CD4-positive, CD25-positive, alpha-beta regulatory T cell (primary cell): ENCODE measurements at regions not wholly inside any gene's neighbourhood (a gene's known extent, or its start where the extent isn't known, plus 50 kb on each side); places are given as distances from the start of the nearest gene placed in this dataset.

Experiments used
- ATAC-seq, 2 donors: fragments of 150-1000 bp; cut with Tn5 transposase; one replicate each; pipeline ENCODE4 v1.10.0; 2021; ENCODE audit warnings: low read depth in 2 of 2, moderate number of reproducible peaks in 2 of 2, moderate library complexity in 1 of 2
- DNase-seq, 3 donors: peaks; one replicate each; pipeline versions ENCODE4 v3.0.0 to v3.0.0-alpha.2; 2012 to 2022; ENCODE audit warnings: mixed read lengths in 1 of 3
- H3K27ac ChIP-seq: one replicate; pipeline ENCODE4 v1.7.0; 2013; ENCODE audit warnings: mild to moderate bottlenecking, low read length; ENCODE audit not compliant: insufficient read depth, poor library complexity, severe bottlenecking
- H3K27me3 ChIP-seq: one replicate; pipeline ENCODE4 v1.7.0; 2013; ENCODE audit warnings: low read length; ENCODE audit not compliant: control insufficient read depth, insufficient read depth
- H3K36me3 ChIP-seq: one replicate; pipeline ENCODE4 v1.7.0; 2013; ENCODE audit warnings: mild to moderate bottlenecking, low read length, moderate library complexity; ENCODE audit not compliant: control insufficient read depth, insufficient read depth
- H3K4me1 ChIP-seq: 2 replicates; pipeline ENCODE4 v1.7.0; 2013; ENCODE audit warnings: mild to moderate bottlenecking, low read length; ENCODE audit not compliant: insufficient read depth, control insufficient read depth, poor library complexity, severe bottlenecking
- H3K4me3 ChIP-seq: one replicate; pipeline ENCODE4 v1.7.0; 2013; ENCODE audit warnings: low read depth, mild to moderate bottlenecking, low read length, moderate library complexity
- H3K9me3 ChIP-seq, 2 experiments: 1 replicate in 1 of 2; 2 replicates in 1 of 2; pipeline ENCODE4 v1.7.0; 2013; ENCODE audit warnings: low read length in 2 of 2, mild to moderate bottlenecking in 1 of 2, moderate library complexity in 1 of 2; ENCODE audit not compliant: control insufficient read depth in 2 of 2
- H3K27ac Mint-ChIP-seq, 3 donors: one replicate each; pipeline ENCODE4 v1.8.0; 2020 to 2022; ENCODE audit warnings: mild to moderate bottlenecking in 3 of 3, mixed read lengths in 3 of 3, moderate library complexity in 2 of 3
- H3K27me3 Mint-ChIP-seq: one replicate; pipeline ENCODE4 v1.8.0; 2022; ENCODE audit warnings: mild to moderate bottlenecking, mixed read lengths
- H3K36me3 Mint-ChIP-seq: one replicate; pipeline ENCODE4 v1.8.0; 2020; ENCODE audit warnings: mixed read lengths
- H3K4me1 Mint-ChIP-seq, 4 donors: one replicate each; pipeline ENCODE4 v1.8.0; 2020 to 2022; ENCODE audit warnings: mixed read lengths in 4 of 4, mild to moderate bottlenecking in 1 of 4
- H3K4me3 Mint-ChIP-seq, 4 donors: one replicate each; pipeline ENCODE4 v1.8.0; 2020 to 2022; ENCODE audit warnings: mild to moderate bottlenecking in 4 of 4, mixed read lengths in 4 of 4, moderate library complexity in 3 of 4
- H3K9me3 Mint-ChIP-seq, 7 donors: one replicate each; pipeline ENCODE4 v1.8.0; 2020 to 2022; ENCODE audit warnings: mixed read lengths in 7 of 7, mild to moderate bottlenecking in 3 of 7, moderate library complexity in 2 of 7

- no peaks in the 10 kb centered on the region for H3K9me3 ChIP-seq
- no peaks in the 10 kb centered on the region for H3K36me3 Mint-ChIP-seq
- no peaks in the 10 kb centered on the region for H3K27me3 Mint-ChIP-seq
- no peak overlapping the region for H3K4me3 Mint-ChIP-seq
- DNase-seq (no peak), ATAC-seq (no peak)
- no peaks in the 10 kb centered on the region for H3K27me3 ChIP-seq
- no peak overlapping the region for H3K27ac ChIP-seq
- H3K4me1 ChIP-seq: no peaks in the 10 kb centered on the region
- no peak overlapping the region for H3K27ac Mint-ChIP-seq
- H3K36me3 ChIP-seq: no peaks in the 10 kb centered on the region
- H3K4me1 Mint-ChIP-seq: no peaks in the 10 kb centered on the region
- no peak overlapping the region for H3K4me3 ChIP-seq
- H3K9me3 Mint-ChIP-seq: peaks cover 0 to 6% (median 2%) of the 10 kb centered on the region in 7 donors
Observed at GRCh38 chr2:21253311-21254027, 129.7 kb downstream of the TDRD15 start.

GRCh38 chr2:21254170-21254965 is 130.6 kb downstream of the TDRD15 start:
- Histone ChIP-seq H3K36me3 (no peaks in the 10 kb centered on the region), H3K4me1 (no peaks in the 10 kb centered on the region), H3K27me3 (no peaks in the 10 kb centered on the region), H3K27ac (no peak overlapping the region), H3K4me3 (no peak overlapping the region), H3K9me3 (no peaks in the 10 kb centered on the region)
- H3K27me3 Mint-ChIP-seq: no peaks in the 10 kb centered on the region
- no peak overlapping the region for H3K4me3 Mint-ChIP-seq
- H3K27ac Mint-ChIP-seq: no peak overlapping the region
- DNase-seq (no peak), ATAC-seq (no peak)
- H3K9me3 Mint-ChIP-seq: peaks cover 0 to 6% (median 3%) of the 10 kb centered on the region in 7 donors
- no peaks in the 10 kb centered on the region for H3K4me1 Mint-ChIP-seq
- no peaks in the 10 kb centered on the region for H3K36me3 Mint-ChIP-seq

GRCh38 chr2:21256006-21256405 is 132.2 kb downstream of the TDRD15 start:
- Mint-ChIP-seq H3K27me3 (no peaks in the 10 kb centered on the region), H3K36me3 (no peaks in the 10 kb centered on the region), H3K27ac (no peak overlapping the region), H3K4me1 (no peaks in the 10 kb centered on the region), H3K4me3 (no peak overlapping the region), H3K9me3 (peaks cover 0 to 6% (median 3%) of the 10 kb centered on the region in 7 donors)
- Histone ChIP-seq H3K4me3 (no peak overlapping the region), H3K27ac (no peak overlapping the region), H3K9me3 (no peaks in the 10 kb centered on the region), H3K4me1 (no peaks in the 10 kb centered on the region), H3K27me3 (no peaks in the 10 kb centered on the region), H3K36me3 (no peaks in the 10 kb centered on the region)
- ATAC-seq (no peak), DNase-seq (no peak)

GRCh38 chr2:21257621-21258020 is 133.9 kb downstream of the TDRD15 start:
- Mint-ChIP-seq H3K4me1 (no peaks in the 10 kb centered on the region), H3K9me3 (peaks cover 0 to 6% (median 0%) of the 10 kb centered on the region in 7 donors), H3K27me3 (peaks cover 4% of the 10 kb centered on the region), H3K27ac (no peak overlapping the region), H3K4me3 (no peak overlapping the region), H3K36me3 (no peaks in the 10 kb centered on the region)
- ATAC-seq: no peak
- no peak overlapping the region for H3K4me3 ChIP-seq
- DNase-seq: no peak
- no peaks in the 10 kb centered on the region for H3K9me3 ChIP-seq
- no peaks in the 10 kb centered on the region for H3K36me3 ChIP-seq
- no peaks in the 10 kb centered on the region for H3K4me1 ChIP-seq
- no peaks in the 10 kb centered on the region for H3K27me3 ChIP-seq
- no peak overlapping the region for H3K27ac ChIP-seq

GRCh38 chr2:21258082-21258481 is 134.3 kb downstream of the TDRD15 start:
- H3K4me3 Mint-ChIP-seq: no peak overlapping the region

GRCh38 chr2:21260311-21260710 is 136.5 kb downstream of the TDRD15 start:
- ATAC-seq: no peak
- Histone ChIP-seq H3K4me1 (no peaks in the 10 kb centered on the region), H3K27me3 (no peaks in the 10 kb centered on the region), H3K4me3 (no peak overlapping the region), H3K9me3 (no peaks in the 10 kb centered on the region), H3K27ac (no peak overlapping the region), H3K36me3 (no peaks in the 10 kb centered on the region)
- no peak overlapping the region for H3K4me3 Mint-ChIP-seq
- peaks cover 4% of the 10 kb centered on the region for H3K27me3 Mint-ChIP-seq
- DNase-seq: no peak
- H3K4me1 Mint-ChIP-seq: no peaks in the 10 kb centered on the region
- H3K27ac Mint-ChIP-seq: no peak overlapping the region
- H3K9me3 Mint-ChIP-seq: peaks cover 0 to 4% (median 0%) of the 10 kb centered on the region in 7 donors
- H3K36me3 Mint-ChIP-seq: no peaks in the 10 kb centered on the region

More at GRCh38 chr2:21258082-21258481, 134.3 kb downstream of the TDRD15 start:
- Mint-ChIP-seq H3K27me3 (peaks cover 4% of the 10 kb centered on the region), H3K4me1 (no peaks in the 10 kb centered on the region), H3K9me3 (peaks cover 0 to 4% (median 0%) of the 10 kb centered on the region in 7 donors), H3K27ac (no peak overlapping the region), H3K36me3 (no peaks in the 10 kb centered on the region)
- no peaks in the 10 kb centered on the region for H3K9me3 ChIP-seq
- ATAC-seq: no peak
- DNase-seq: no peak
- no peaks in the 10 kb centered on the region for H3K4me1 ChIP-seq
- H3K27ac ChIP-seq: no peak overlapping the region
- H3K36me3 ChIP-seq: no peaks in the 10 kb centered on the region
- no peaks in the 10 kb centered on the region for H3K27me3 ChIP-seq
- no peak overlapping the region for H3K4me3 ChIP-seq

GRCh38 chr2:21261591-21261990 is 137.8 kb downstream of the TDRD15 start:
- no peaks in the 10 kb centered on the region for H3K36me3 ChIP-seq
- H3K27ac ChIP-seq: no peak overlapping the region
- DNase-seq (no peak), ATAC-seq (no peak)
- Mint-ChIP-seq H3K27ac (no peak overlapping the region), H3K27me3 (peaks cover 4% of the 10 kb centered on the region), H3K9me3 (peaks cover 0 to 2% (median 0%) of the 10 kb centered on the region in 7 donors), H3K4me3 (no peak overlapping the region), H3K4me1 (no peaks in the 10 kb centered on the region), H3K36me3 (no peaks in the 10 kb centered on the region)
- H3K9me3 ChIP-seq: no peaks in the 10 kb centered on the region
- no peaks in the 10 kb centered on the region for H3K4me1 ChIP-seq
- H3K4me3 ChIP-seq: no peak overlapping the region
- H3K27me3 ChIP-seq: no peaks in the 10 kb centered on the region
